IMR-90 (cell line): ENCODE measurements at regions not wholly inside any gene's neighbourhood (a gene's known extent, or its start where the extent isn't known, plus 50 kb on each side); places are given as distances from the start of the nearest gene placed in this dataset.

Source experiments
- ATAC-seq: fragments of 200-7000 bp; cut with Tn5 transposase; 2 replicates; pipeline ENCODE4 v1.9.1; 2020; ENCODE audit warnings: low read depth, mild to moderate bottlenecking, moderate library complexity
- BruUV-seq: library from RNA; stranded (reverse); fragments of 400-500 nt; replicated peaks from 2 replicates; lab custom pipeline; 2021; lab: Mats Ljungman, UMichigan
- CTCF ChIA-PET: fragments of 300-600 bp; formaldehyde crosslinking; extraction: SDS; loops from one replicate; lab custom pipeline; 2021; ENCODE audit warnings: antibody characterized with exemption; lab: Yijun Ruan, JAX
- POLR2A ChIA-PET: fragments of 300-600 bp; sonication (Branson Sonifier 250); formaldehyde crosslinking; loops from one replicate; lab custom pipeline; 2022; ENCODE audit warnings: antibody characterized with exemption; ENCODE audit not compliant: unreplicated experiment; lab: Charles Lee
- DNase-seq: peaks from one replicate; pipeline ENCODE4 v3.0.0; 2013
- H2AFZ ChIP-seq: replicated peaks from 2 replicates; pipeline ENCODE3; 2013; ENCODE audit warnings: low read length, mild to moderate bottlenecking; ENCODE audit not compliant: poor library complexity
- H2AK5ac ChIP-seq: 2 replicates; pipeline ENCODE4 v1.6.1; 2013; ENCODE audit warnings: low read depth, low read length, inconsistent platforms
- H2AK9ac ChIP-seq: replicated peaks from 2 replicates; pipeline ENCODE3; 2013; ENCODE audit warnings: mild to moderate bottlenecking, low read depth, low read length, moderate library complexity; ENCODE audit not compliant: poor library complexity
- H2BK120ac ChIP-seq: 2 replicates; pipeline ENCODE4 v1.6.1; 2013; ENCODE audit warnings: low read depth, low read length, inconsistent platforms
- H2BK15ac ChIP-seq: 3 replicates; pipeline ENCODE4 v1.6.1; 2013; ENCODE audit warnings: low read depth, low read length, inconsistent platforms
- H2BK20ac ChIP-seq: 2 replicates; pipeline ENCODE4 v1.6.1; 2013; ENCODE audit warnings: low read depth, mild to moderate bottlenecking, inconsistent platforms, low read length, moderate library complexity
- H2BK5ac ChIP-seq: 2 replicates; pipeline ENCODE4 v1.6.1; 2013; ENCODE audit warnings: mild to moderate bottlenecking, low read depth, low read length, inconsistent platforms; ENCODE audit not compliant: poor library complexity, severe bottlenecking
- H3K14ac ChIP-seq: replicated peaks from 2 replicates; pipeline ENCODE4 v1.6.1; 2013; ENCODE audit warnings: low read depth, low read length, inconsistent platforms
- H3K18ac ChIP-seq: 2 replicates; pipeline ENCODE4 v1.6.1; 2013; ENCODE audit warnings: low read depth, low read length, control low read depth
- H3K23ac ChIP-seq: 2 replicates; pipeline ENCODE4 v1.6.1; 2013; ENCODE audit warnings: low read depth, low read length, inconsistent platforms
- H3K27ac ChIP-seq: 2 replicates; pipeline ENCODE4 v1.5.1; 2013; ENCODE audit warnings: mild to moderate bottlenecking, control low read depth, low read length; ENCODE audit not compliant: insufficient read depth
- H3K27me3 ChIP-seq: 2 replicates; pipeline ENCODE4 v1.6.1; 2013; ENCODE audit warnings: low read length; ENCODE audit not compliant: control insufficient read depth, insufficient read depth
- H3K36me3 ChIP-seq: 2 replicates; pipeline ENCODE4 v1.6.1; 2013; ENCODE audit warnings: low read length, mixed read lengths; ENCODE audit not compliant: control insufficient read depth, insufficient read depth
- H3K4ac ChIP-seq: 2 replicates; pipeline ENCODE4 v1.6.1; 2013; ENCODE audit warnings: low read depth, low read length, inconsistent platforms
- H3K4me1 ChIP-seq: 2 replicates; pipeline ENCODE4 v1.6.1; 2013; ENCODE audit warnings: low read length, mixed read lengths; ENCODE audit not compliant: control insufficient read depth, insufficient read depth
- H3K4me2 ChIP-seq: 2 replicates; pipeline ENCODE4 v1.6.1; 2013; ENCODE audit warnings: low read depth, mild to moderate bottlenecking, control low read depth, low read length, moderate library complexity
- H3K4me3 ChIP-seq: 2 replicates; pipeline ENCODE4 v1.5.1; 2013; ENCODE audit warnings: low read depth, mild to moderate bottlenecking, control low read depth, low read length, moderate library complexity; ENCODE audit not compliant: insufficient read depth
- H3K56ac ChIP-seq: 2 replicates; pipeline ENCODE4 v1.6.1; 2013; ENCODE audit warnings: low read length, inconsistent platforms; ENCODE audit not compliant: insufficient read depth; ENCODE audit errors: extremely low read depth
- H3K79me1 ChIP-seq, 2 experiments: 2 replicates each; pipeline ENCODE4 v1.6.1; 2013; ENCODE audit warnings: low read length in 2 of 2, inconsistent platforms in 1 of 2, low read depth in 1 of 2
- H3K9ac ChIP-seq: 2 replicates; pipeline ENCODE4 v1.6.1; 2013; ENCODE audit warnings: low read depth, low read length, control low read depth
- H3K9me1 ChIP-seq: 2 replicates; pipeline ENCODE4 v1.6.1; 2013; ENCODE audit warnings: low read length, inconsistent platforms; ENCODE audit not compliant: insufficient read depth
- H3K9me3 ChIP-seq: 2 replicates; pipeline ENCODE4 v1.6.1; 2013; ENCODE audit warnings: low read length; ENCODE audit not compliant: control insufficient read depth, insufficient read depth
- H4K20me1 ChIP-seq: 2 replicates; pipeline ENCODE4 v1.6.1; 2013; ENCODE audit warnings: low read length, inconsistent platforms; ENCODE audit not compliant: insufficient read depth
- H4K5ac ChIP-seq: 2 replicates; pipeline ENCODE4 v1.6.1; 2013; ENCODE audit warnings: mild to moderate bottlenecking, low read depth, low read length, control low read depth
- H4K8ac ChIP-seq, 2 experiments: 2 replicates each; pipeline ENCODE4 v1.6.1; 2013; ENCODE audit warnings: low read depth in 2 of 2, low read length in 2 of 2, control low read depth in 1 of 2, inconsistent platforms in 1 of 2
- H4K91ac ChIP-seq: 2 replicates; pipeline ENCODE4 v1.6.1; 2013; ENCODE audit warnings: low read depth, low read length, inconsistent platforms; ENCODE audit not compliant: insufficient read depth
- CEBPB ChIP-seq: IDR thresholded peaks from 2 replicates; pipeline ENCODE4 v1.6.1; 2012; ENCODE audit warnings: low read depth, low read length, improper control_type of control experiment
- POLR2A ChIP-seq: IDR thresholded peaks from 2 replicates; pipeline ENCODE4 v1.6.1; 2012; ENCODE audit warnings: mild to moderate bottlenecking, low read depth, low read length
- WGBS, 2 experiments: methylation state at CpG; one replicate each; pipeline versions ENCODE4 v1.1.5 to v1.1.7; 2013; ENCODE audit warnings: missing lambda C conversion rate in 2 of 2; ENCODE audit not compliant: insufficient read length in 1 of 2; ENCODE audit errors: extremely low coverage in 2 of 2; 5-methylcytosine and 5-hydroxymethylcytosine counted together
- dilution Hi-C: fragments of 300-500 bp; cut with HindIII; formaldehyde crosslinking; loops from one replicate; pipeline ENCODE4 v1.14.3; 2018; ENCODE audit warnings: low sequenced_read_pairs; ENCODE audit not compliant: unreplicated experiment
- in situ Hi-C: fragments of 300-500 bp; cut with MboI; formaldehyde crosslinking; loops from 3 replicates; pipeline ENCODE4 v1.14.3; 2019; ENCODE audit warnings: low sequenced_read_pairs, inconsistent platforms, mixed read lengths
- intact Hi-C: fragments of 100-400 bp; cut with micrococcal nuclease; formaldehyde crosslinking; loops from 2 replicates; pipeline ENCODE4 v1.10.0; 2022

- H3K4me3 ChIP-seq: no peak overlapping the region
- ATAC-seq: no peak
- no peak overlapping the region for H4K91ac ChIP-seq
- H2BK15ac ChIP-seq: no peak overlapping the region
- H3K9ac ChIP-seq: no peak overlapping the region
- no peaks in the 10 kb centered on the region for H3K9me1 ChIP-seq
- H4K5ac ChIP-seq: no peak overlapping the region
- no peak overlapping the region for H2AK5ac ChIP-seq
- H2BK5ac ChIP-seq: no peak overlapping the region
- WGBS, 2 experiments: no CpG with 5 or more reads among the region's 7 CpGs
- no peak overlapping the region for H3K27ac ChIP-seq
- H2AK9ac ChIP-seq: no peak overlapping the region
- H3K4ac ChIP-seq: no peak overlapping the region
- H3K23ac ChIP-seq: no peak overlapping the region
- no peak overlapping the region for H3K4me2 ChIP-seq
- no peak for DNase-seq
- POLR2A ChIA-PET: no interaction called here
- H3K4me1 ChIP-seq: no peaks in the 10 kb centered on the region
- H3K9me3 ChIP-seq: no peaks in the 10 kb centered on the region; the same call in 1 of the 2 replicates
- BruUV-seq: no TSS peak
- TF ChIP-seq POLR2A: no peak
- TF ChIP-seq CEBPB: no peak
- H3K18ac ChIP-seq: no peak overlapping the region
- no peaks in the 10 kb centered on the region for H3K27me3 ChIP-seq
- H2AFZ ChIP-seq: no peak overlapping the region
- H4K8ac ChIP-seq: no peak overlapping the region
- no peak overlapping the region for H2BK120ac ChIP-seq
- in situ Hi-C loops (no loop called here), intact Hi-C loops (no loop called here), dilution Hi-C loops (no loop called here)
- no peaks in the 10 kb centered on the region for H3K79me1 ChIP-seq
- no peaks in the 10 kb centered on the region for H4K20me1 ChIP-seq
- no peak overlapping the region for H3K14ac ChIP-seq
- H3K36me3 ChIP-seq: no peaks in the 10 kb centered on the region
- no peak overlapping the region for H2BK20ac ChIP-seq
- CTCF ChIA-PET: no interaction called here
- H3K56ac ChIP-seq: no peak overlapping the region
Observed at GRCh38 chr5:25713259-25713658, 1068.5 kb upstream of the CDH10 start.
